HS-27A (cell line): ENCODE measurements at regions not wholly inside any gene's neighbourhood (a gene's known extent, or its start where the extent isn't known, plus 50 kb on each side); places are given as distances from the start of the nearest gene placed in this dataset.

Source experiments
- DNase-seq: peaks from one replicate; pipeline ENCODE4 v3.0.0-alpha.2; 2012; ENCODE audit warnings: low read depth, missing footprints

DNA sequence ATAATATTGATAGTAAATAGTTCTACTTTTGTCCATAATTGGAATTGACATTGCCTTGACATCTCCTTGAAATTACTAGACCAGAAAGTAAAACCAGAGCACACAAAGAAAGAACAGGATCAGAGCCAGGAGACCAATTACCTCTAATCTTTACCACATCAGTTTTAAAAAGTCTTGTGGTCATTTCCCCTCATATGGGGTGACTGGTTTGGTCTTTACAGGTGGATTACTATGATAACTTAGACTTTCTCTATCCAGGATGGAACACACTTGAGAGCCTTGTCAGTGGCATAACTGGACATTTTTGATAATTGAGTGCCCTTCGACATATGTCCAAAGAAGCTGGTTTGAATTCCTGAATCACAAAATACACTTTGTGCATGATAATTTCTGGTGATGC lies 1148.1 kb upstream of the NCAM2 start:
- no peak for DNase-seq

GRCh38 chr21:19853061-19853460 lies 1145.1 kb upstream of the NCAM2 start:
- DNase-seq, result no peak

- DNase-seq, result no peak
Observed at GRCh38 chr21:19853709-19854575, 1144.3 kb upstream of the NCAM2 start.

DNA sequence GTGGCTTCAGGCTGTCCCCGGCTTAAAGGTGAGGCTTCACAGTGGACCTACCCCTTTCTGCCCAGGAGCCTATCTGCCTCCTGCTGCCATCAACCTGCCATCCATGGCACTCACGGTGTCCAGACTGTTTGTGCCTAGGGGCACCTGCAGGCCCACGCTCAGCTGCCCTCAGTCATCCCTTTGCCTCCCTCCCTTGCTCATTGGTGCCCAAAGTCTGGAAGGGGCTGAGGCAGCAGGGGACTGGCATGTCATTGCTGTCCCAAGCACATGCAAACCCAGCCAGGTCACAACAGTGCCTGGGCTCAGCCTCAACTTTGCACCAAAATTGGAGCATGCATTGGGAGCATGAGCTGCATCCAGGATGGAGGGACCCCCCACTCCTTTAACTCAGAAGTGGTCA lies 1142.7 kb upstream of the NCAM2 start:
- DNase-seq, result no peak

DNA sequence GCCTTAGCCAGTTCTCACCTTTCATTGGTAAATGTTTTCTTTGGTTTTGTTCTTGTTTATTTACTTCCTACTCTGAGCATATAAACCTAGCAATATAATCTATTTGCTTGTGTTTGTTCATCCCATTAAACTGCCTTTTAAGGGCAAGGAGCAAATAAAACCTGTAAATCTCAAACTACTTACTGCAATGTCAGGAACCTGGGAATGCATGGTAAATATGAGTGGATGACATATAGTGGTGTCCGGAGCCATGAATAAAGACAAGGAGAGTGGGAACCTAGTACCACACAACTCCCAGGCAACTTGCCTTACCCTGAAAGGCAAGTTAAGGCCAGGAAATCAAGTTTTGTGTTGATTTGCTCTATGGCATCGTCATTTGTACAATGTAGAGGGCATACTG lies 1133.7 kb upstream of the NCAM2 start:
- DNase-seq, result no peak

DNA sequence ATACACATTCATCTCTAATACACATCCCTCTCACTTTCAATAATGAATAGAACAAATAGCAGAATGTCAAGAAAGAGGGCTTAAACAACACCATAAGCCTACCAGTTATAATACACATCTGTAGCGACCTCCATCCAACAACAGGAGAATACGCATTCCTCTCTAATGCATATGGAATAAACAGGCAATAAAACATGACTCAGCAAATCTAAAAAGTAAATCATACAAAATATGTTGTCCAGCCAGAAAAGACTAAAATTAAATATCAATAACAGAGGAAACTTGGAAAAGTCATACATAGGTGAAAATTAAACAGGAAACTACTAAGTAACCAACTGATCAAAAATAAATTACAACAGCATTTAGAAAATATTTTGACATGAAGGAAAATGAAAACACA lies 1127.5 kb upstream of the NCAM2 start:
- no peak for DNase-seq

DNA sequence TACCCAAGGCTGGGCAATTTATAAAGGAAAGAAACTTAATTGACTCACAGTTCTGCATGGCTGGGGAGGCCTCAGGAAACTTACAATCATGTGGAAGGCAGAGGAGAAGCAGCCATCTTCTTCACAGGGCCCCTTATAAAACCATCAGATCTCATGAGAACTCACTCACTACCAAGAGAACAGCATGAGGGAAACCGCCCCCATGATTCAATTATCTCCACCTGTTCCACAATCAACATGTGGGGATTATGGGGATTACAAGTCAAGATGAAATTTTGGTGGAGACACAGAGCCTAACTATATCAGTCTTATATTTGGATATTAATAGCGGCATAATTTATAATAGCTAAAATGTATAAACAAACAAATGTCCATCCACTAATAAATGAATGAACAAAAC lies 1123.7 kb upstream of the NCAM2 start:
- DNase-seq, result no peak

- no peak for DNase-seq
Observed at GRCh38 chr21:19878133-19878532, 1120.1 kb upstream of the NCAM2 start.

DNA sequence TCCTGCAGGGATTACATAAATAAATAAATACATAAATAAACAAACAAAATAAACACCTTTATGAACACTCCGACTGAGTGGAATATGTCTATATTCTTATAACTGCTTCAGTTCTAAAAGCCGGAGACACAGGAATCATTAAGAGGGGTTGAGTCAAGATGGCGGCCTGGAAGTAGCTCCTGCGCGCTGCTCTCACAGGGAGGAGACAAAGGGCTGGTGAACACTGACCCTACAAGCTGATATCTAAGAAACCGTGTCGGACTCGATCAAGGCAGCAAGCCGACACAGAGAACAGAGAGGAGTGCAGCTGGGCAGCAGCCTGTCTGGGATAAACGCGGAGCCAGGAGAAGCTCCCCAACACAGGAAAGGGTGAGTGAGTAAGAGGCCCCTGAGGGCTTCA lies 1098.6 kb upstream of the NCAM2 start:
- no peak for DNase-seq

GRCh38 chr21:19900149-19900548 lies 1098.1 kb upstream of the NCAM2 start:
- DNase-seq, result no peak

DNA sequence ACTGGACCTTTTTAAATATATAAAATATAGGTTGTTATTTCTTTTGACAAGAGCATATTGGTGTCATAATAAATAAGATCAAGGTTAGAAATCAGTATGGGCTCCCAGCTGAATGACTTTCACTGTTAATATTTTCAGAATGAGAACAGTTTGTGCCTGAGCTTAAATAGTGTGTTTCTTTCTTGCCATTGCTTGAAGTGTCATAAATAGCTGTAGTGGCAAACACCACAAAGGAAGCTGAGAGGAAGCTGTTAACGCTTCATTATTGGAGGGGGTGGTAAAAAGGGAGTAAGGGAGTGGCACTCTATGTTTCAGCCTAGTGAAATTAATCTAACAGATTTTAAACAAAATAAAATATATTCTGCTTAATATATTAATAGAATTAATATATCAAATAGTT lies 1089.8 kb upstream of the NCAM2 start:
- no peak for DNase-seq

- DNase-seq, result no peak
Observed at GRCh38 chr21:19914028-19914427, 1084.2 kb upstream of the NCAM2 start.

GRCh38 chr21:19921211-19921610 lies 1077.0 kb upstream of the NCAM2 start:
- DNase-seq, result no peak

DNA sequence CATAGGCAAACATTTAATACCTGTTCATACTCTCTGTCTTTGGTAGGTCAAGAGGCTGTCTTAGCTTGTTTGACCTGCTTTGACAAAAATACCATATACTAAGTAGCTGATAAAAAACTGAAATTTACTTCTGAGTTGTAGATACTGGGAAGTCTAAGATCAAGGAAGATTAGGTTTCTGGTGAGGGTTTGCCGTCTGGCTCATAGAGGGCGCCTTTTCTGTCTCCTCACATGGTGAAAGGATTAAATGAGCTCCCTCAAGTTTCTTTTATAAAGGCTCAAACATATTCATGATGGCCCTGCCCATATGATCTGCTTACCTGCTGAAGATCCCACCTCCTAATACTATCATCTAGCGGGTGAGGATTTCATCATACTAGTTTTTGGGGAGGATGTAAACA lies 1076.1 kb upstream of the NCAM2 start:
- DNase-seq, result no peak

DNA sequence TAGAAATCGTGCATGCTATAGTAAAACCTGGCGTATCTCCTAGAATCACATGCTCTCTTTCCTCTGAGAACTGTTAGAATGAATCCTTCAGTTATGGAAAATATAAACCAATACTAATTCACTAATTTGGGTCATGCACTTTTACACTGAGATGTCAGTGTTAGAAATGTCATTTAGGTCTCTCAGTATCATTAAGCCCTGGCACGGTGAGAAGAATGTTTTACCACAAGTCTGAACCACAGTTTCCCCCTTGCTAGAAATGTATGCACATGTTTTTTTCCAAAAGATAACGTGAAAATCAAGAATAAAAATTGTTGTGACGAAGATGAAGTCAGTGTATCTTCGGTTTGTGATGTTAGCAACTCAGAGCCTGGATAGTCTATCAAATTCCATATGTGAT lies 1062.7 kb upstream of the NCAM2 start:
- DNase-seq, result no peak

- DNase-seq, result no peak
Observed at GRCh38 chr21:19937619-19938018, 1060.6 kb upstream of the NCAM2 start.

GRCh38 chr21:19941626-19942025 lies 1056.6 kb upstream of the NCAM2 start:
- DNase-seq, result no peak

DNA sequence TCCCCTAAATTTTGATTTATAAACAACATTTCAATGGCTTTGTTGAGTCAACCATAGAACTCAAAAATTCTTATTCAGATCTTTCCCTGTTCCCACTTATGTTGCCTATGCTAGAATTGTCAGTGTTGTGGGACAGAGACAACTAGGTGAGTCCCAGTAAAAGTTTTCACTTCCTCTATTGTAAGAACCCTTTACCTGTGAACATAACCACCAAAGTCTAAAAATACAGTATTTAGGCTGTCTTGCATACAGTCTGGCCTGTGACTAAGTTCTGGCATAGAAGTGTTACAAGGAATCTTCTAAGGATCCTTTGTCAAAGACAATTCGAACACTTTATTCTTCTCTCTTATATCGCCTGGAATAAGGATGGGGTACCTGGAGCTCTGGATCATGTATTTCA lies 1047.9 kb upstream of the NCAM2 start:
- no peak for DNase-seq

GRCh38 chr21:19969156-19969555 lies 1029.1 kb upstream of the NCAM2 start:
- DNase-seq, result no peak

GRCh38 chr21:19981938-19982337 lies 1016.3 kb upstream of the NCAM2 start:
- no peak for DNase-seq

- DNase-seq, result no peak
Observed at GRCh38 chr21:19986396-19986795, 1011.8 kb upstream of the NCAM2 start.

DNA sequence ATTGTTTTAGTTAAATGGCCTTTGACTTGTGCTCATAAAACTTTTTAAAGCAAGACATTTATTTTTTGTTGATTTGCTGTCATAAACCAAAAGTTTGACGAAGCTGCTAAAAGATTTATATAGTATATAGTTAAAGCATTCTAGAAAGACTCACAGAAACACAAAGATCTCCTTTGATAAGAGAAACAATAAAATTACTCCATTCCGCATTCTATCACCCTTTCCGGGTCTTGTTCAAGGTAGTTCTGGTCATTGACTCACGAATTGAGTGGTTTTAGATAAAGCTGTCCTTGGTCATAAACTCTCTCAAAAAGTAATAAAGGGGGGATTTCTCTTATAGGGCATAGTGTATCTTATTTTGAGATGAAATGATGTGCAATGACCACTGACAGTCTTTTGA lies 1010.5 kb upstream of the NCAM2 start:
- no peak for DNase-seq

- no peak for DNase-seq
Observed at GRCh38 chr21:19992540-19992939, 1005.7 kb upstream of the NCAM2 start.

- no peak for DNase-seq
Observed at GRCh38 chr21:19993268-19993667, 1004.9 kb upstream of the NCAM2 start.
